22Rv1 (cell line): ENCODE measurements at regions not wholly inside any gene's neighbourhood (a gene's known extent, or its start where the extent isn't known, plus 50 kb on each side); places are given as distances from the start of the nearest gene placed in this dataset.

ENCODE experiments used
- CTCF ChIP-seq: fragments of 450-650 bp; IDR thresholded peaks from 2 replicates; pipeline ENCODE4 v1.5.1; 2017; ENCODE audit warnings: mild to moderate bottlenecking
- ZFX ChIP-seq: fragments of 450-650 bp; IDR thresholded peaks from 2 replicates; pipeline ENCODE4 v1.6.1; 2017; ENCODE audit warnings: antibody characterized with exemption, borderline replicate concordance

- TF ChIP-seq CTCF (no peak), ZFX (no peak)
Observed at GRCh38 chr14:71491931-71492330, 440.3 kb upstream of the RGS6 start.
